ENCODE measurements at regions not wholly inside any gene's neighbourhood (a gene's known extent, or its start where the extent isn't known, plus 50 kb on each side); places are given as distances from the start of the nearest gene placed in this dataset.

GRCh38 chr1:98406352-98407088 is 255.0 kb upstream of the SNX7 start (continued):
- TF ChIP-seq MLLT1 (IDR thresholded peaks at IDR 0.05): no peak
- no peak for TF ChIP-seq NR2F1 (conservative IDR thresholded peaks at IDR 0.05)

- no peaks in the 10 kb centered on the region for H3K79me2 ChIP-seq (ENCODE audit: control insufficient read depth, insufficient read depth, low read length)
- 20% methylated on average over 3 of the region's 3 CpGs for WGBS (ENCODE audit: insufficient coverage, insufficient replicate concordance, low lambda C conversion rate, missing lambda C conversion rate)
- BruUV-seq (replicated peaks): no TSS peak
- no peak overlapping the region for H3K27ac ChIP-seq (ENCODE audit: control insufficient read depth, insufficient read depth)
- no peak overlapping the region; the same call in 1 of the 2 replicates for H3K4me3 ChIP-seq
- FAIRE-seq (peak; percentile 62), DNase-seq (ENCODE audit: low read depth, low spot score) (peak; percentile 21), ATAC-seq (no peak)
- SMC1A ChIA-PET (ENCODE audit: uncharacterized antibody, unreplicated experiment): no interaction called here
- POLR2A ChIA-PET: no interaction called here
- no peaks in the 10 kb centered on the region for H4K20me1 ChIP-seq (ENCODE audit: control insufficient read depth, insufficient read depth)
- intact Hi-C loops (cut with micrococcal nuclease; ENCODE audit: unreplicated experiment): no loop called here
- RAD21 ChIA-PET (ENCODE audit: unreplicated experiment): interaction anchor here (1.0 kb wide), 1 partner anchor 343 kb away, joined by 3 read pairs; no protein-coding TSS in a partner anchor
- no peaks in the 10 kb centered on the region for H3K9me3 ChIP-seq (replicated peaks; ENCODE audit: control insufficient read depth, insufficient read depth, low read length)
- CTCF ChIA-PET: no interaction called here
- H3K4me2 ChIP-seq (ENCODE audit: control insufficient read depth, insufficient read depth): no peak overlapping the region
- no peaks in the 10 kb centered on the region for H3K27me3 ChIP-seq (replicated peaks in 1 of 2; ENCODE audit: control insufficient read depth in 2 of 2, insufficient read depth in 2 of 2, low read length in 1 of 2)
- H3K9ac ChIP-seq (ENCODE audit: control insufficient read depth, insufficient read depth, low read length): no peak overlapping the region
- H3K36me3 ChIP-seq (ENCODE audit: control insufficient read depth in 2 of 2, insufficient read depth in 2 of 2, low read length in 1 of 2): no peaks in the 10 kb centered on the region
- H3K4me1 ChIP-seq (ENCODE audit: control insufficient read depth, insufficient read depth, low read length): no peaks in the 10 kb centered on the region
- peak overlapping the region; percentile 66 for H2AFZ ChIP-seq (ENCODE audit: control insufficient read depth, low read depth, low read length)
- in situ Hi-C loops (cut with MboI): no loop called here
- TF ChIP-seq SPI1 (IDR thresholded peaks at IDR 0.05; ENCODE audit: borderline replicate concordance, insufficient read depth, low read depth, low read length): no peak
- no peak for TF ChIP-seq IRF3 (IDR thresholded peaks at IDR 0.05)
- no peak for TF ChIP-seq ZSCAN29 (IDR thresholded peaks at IDR 0.05)
- TF ChIP-seq, protein P1, sequence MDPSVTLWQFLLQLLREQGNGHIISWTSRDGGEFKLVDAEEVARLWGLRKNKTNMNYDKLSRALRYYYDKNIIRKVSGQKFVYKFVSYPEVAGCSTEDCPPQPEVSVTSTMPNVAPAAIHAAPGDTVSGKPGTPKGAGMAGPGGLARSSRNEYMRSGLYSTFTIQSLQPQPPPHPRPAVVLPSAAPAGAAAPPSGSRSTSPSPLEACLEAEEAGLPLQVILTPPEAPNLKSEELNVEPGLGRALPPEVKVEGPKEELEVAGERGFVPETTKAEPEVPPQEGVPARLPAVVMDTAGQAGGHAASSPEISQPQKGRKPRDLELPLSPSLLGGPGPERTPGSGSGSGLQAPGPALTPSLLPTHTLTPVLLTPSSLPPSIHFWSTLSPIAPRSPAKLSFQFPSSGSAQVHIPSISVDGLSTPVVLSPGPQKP (IDR thresholded peaks at IDR 0.05; ENCODE audit: low read depth, low read length): 0 out of 2 replicates have a peak, but pooled peaks have one; percentile 44
- TF ChIP-seq SP1 (IDR thresholded peaks at IDR 0.05; ENCODE audit: low read depth, low read length): no peak
- TF ChIP-seq HDGF (IDR thresholded peaks at IDR 0.05): no peak
- TF ChIP-seq NFXL1 (IDR thresholded peaks at IDR 0.05; ENCODE audit: borderline replicate concordance): no peak
- TF ChIP-seq TARDBP (IDR thresholded peaks at IDR 0.05; ENCODE audit: borderline replicate concordance): no peak
- no peak for TF ChIP-seq E2F4 (IDR thresholded peaks at IDR 0.05; ENCODE audit: low read depth, low read length)
- no peak for TF ChIP-seq ZNF274 (IDR thresholded peaks at IDR 0.05; ENCODE audit: insufficient read depth, insufficient read length)
- 0 out of 2 replicates have a peak, but pooled peaks have one; percentile 51 for TF ChIP-seq PML (IDR thresholded peaks at IDR 0.05; ENCODE audit: low read length)
- no peak for TF ChIP-seq ZBTB33 (IDR thresholded peaks at IDR 0.05)
- no peak for TF ChIP-seq SREBF1 (IDR thresholded peaks at IDR 0.05; ENCODE audit: low read length)
Measured at GRCh38 chr1:98405581-98406074, 255.9 kb upstream of the SNX7 start.

Data from GM12878 (cell line).